HG02678 (cell line): ENCODE measurements at regions not wholly inside any gene's neighbourhood (a gene's known extent, or its start where the extent isn't known, plus 50 kb on each side); places are given as distances from the start of the nearest gene placed in this dataset.
"Not testable (repeated sequence)": the region's sequence is repeated elsewhere in the genome, so short reads cannot be mapped to it uniquely, and the experiment has no call there.

Experiments
- ATAC-seq: cut with Tn5 transposase; IDR thresholded peaks from one replicate; pipeline ENCODE4 v1.9.1; 2021; ENCODE audit warnings: mild to moderate bottlenecking, moderate library complexity; ENCODE audit not compliant: unreplicated experiment

GRCh38 chr16:22705799-22706198, 108.2 kb upstream of the HS3ST2 start:
- no peak for ATAC-seq

DNA sequence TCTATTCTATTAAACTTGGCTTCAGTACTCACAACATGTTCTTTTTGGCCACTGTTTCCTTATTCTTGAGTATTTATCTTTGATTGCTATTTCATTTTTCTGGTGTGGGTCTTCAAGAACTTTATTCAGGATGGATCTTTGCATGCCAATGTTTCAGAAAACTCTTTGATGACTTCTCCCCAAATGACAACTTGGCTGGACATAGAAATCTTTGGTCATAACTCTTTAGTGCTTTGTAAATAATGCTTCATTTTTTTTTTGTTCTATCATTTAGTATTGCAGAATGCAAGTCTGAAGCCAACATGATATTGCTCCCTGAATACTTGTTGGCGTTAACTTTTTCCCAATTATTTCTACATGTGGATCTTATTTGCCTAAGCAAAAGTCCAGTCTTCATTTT, 103.6 kb upstream of the HS3ST2 start:
- ATAC-seq, result no peak

- ATAC-seq, result no peak
These were observed 102.1 kb upstream of the HS3ST2 start for GRCh38 chr16:22711847-22712246.

DNA sequence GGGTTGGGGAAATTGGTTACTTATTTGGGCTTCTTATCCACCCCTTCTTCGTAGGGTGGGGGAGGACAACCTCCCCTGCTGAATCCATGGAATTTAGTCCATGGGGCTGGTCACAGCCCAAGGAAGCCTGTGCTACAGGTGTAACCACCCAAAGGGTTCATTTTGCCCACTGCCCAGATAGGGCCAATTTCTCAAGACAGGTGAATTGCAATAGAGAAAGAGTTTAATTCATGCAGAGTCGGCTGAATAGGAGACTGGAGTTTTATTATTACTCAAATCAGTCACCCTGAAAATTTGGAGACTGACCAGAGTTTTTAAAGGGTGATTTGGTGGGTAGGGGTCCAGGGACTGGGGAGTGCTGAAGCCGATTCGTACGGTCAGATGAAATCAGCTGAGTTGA, 101.5 kb upstream of the HS3ST2 start:
- no peak for ATAC-seq

DNA sequence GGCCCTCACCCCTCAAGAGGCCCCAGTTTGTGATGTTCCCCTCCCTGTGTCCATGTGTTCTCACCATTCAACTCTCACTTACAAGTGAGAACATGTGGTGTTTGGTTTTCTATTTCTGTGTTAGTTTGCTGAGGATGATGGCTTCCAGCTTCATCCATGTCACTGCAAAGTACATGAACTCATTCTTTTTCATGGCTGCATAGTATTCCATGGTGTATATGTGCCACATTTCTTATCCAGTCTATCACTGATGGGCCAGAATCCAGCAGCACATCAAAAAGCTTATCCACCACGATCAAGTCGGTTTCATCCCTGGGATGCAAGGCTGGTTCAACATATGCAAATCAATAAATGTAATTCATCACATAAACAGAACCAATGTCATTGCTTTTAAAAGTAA, 95.4 kb upstream of the HS3ST2 start:
- not testable (repeated sequence) for ATAC-seq

DNA sequence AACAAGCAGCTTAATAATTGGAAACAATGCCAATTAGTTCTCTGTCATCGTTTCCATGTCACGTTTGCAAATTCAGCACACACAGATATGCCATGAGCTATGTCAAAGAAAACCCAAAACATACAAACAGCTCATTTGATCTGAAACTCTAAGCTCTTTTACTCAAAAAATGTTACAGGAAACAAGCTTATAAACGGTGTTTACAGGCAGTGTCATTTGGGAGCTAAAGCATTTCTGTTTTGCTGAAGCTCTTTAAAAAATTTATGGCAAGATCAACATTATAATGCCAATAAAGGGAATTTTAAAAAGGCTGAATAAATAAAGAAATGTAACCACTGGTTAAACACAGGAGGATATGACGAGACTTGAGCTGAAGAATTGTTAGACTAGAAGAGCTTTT, 94.0 kb upstream of the HS3ST2 start:
- no peak for ATAC-seq

- ATAC-seq, result no peak
These were observed 92.4 kb upstream of the HS3ST2 start for GRCh38 chr16:22721511-22722100.

DNA sequence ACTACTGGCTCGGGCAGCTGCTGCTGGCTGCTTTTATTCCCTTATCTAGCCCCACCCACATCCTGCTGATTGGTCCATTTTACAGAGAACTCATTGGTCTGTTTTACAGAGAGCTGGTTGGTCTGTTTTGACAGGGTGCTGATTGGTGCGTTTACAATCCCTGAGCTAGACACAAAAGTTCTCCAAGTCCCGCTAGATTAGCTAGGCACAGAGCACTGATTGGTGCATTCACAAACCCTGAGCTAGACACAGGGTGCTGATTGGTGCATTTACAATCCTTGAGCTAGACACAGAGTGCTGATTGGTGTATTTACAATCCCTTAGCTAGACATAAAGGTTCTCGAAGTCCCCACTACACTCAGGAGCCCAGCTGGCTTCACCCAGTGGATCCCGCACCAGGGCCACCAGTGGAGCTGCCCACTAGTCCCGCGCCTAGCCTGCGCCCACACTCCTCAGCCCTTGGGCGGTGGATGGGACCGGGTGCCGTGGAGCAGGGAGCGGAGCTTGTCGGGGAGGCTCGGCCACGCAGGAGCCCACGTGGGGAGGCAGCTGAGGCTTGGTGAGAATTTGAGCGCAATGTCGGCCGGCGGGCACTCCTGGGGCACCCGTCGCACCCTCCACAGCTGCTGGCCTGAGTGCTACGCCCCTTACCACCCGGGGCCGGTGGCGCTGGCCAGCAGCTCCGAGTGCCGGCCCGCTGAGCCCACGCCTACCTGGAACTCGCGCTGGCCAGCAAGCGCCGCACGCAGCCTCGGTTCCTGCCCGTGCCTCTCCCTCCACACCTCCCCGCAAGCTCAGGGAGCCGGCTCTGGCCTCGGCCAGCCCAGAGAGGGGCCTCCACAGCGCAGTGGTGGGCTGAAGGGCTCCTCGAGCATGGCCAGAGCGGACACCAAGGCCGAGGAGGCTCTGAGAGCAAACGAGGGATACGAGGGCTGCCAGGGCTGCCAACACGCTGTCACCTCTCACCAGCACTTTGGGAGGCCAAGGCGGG, 91.1 kb upstream of the HS3ST2 start:
- not testable (repeated sequence) for ATAC-seq

- ATAC-seq, result no peak
These were observed 87.1 kb upstream of the HS3ST2 start for GRCh38 chr16:22726868-22727267.

DNA sequence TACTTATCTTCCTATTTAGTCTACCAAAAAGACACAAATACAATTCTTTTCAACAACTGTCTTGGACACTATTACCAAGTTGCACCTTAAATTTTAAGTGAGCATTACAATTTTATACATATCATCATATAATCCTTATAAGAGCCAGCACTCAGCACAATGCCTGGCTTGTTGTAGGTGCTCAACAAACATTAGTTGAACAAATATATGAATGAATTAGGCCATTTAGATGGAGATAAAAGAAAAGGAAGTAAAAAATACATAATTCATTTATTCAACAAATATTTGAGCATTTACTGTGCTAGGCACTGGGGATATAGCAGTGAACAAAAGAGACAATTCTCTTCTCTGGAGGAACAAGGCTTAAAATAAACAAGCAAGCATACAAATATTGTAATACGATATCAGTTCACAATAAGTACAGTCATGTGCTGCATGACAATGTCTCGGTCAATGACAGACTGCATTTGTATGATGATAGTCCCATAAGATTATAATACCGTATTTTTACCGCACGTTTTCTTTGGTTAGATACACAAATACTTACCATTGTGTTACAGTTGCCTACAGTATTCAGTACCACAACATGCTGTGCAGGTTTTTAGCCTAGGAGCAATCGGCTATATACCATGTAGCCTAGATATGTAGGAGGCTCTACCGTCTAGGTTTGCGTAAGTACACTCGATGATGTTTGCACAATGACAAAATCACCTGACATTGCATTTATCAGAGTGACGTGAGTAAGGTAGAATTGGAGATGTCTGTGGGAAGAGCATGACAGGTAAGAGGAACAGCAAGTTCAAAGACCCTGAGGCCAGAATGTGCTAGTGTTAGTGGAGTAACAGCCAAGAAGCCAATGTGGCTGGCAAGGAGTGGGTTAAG, 86.4 kb upstream of the HS3ST2 start:
- ATAC-seq, result no peak

GRCh38 chr16:22728167-22728836, 85.7 kb upstream of the HS3ST2 start:
- ATAC-seq, result no peak

GRCh38 chr16:22732400-22732799, 81.6 kb upstream of the HS3ST2 start:
- no peak for ATAC-seq

- no peak for ATAC-seq
These were observed 81.0 kb upstream of the HS3ST2 start for GRCh38 chr16:22732959-22733358.

DNA sequence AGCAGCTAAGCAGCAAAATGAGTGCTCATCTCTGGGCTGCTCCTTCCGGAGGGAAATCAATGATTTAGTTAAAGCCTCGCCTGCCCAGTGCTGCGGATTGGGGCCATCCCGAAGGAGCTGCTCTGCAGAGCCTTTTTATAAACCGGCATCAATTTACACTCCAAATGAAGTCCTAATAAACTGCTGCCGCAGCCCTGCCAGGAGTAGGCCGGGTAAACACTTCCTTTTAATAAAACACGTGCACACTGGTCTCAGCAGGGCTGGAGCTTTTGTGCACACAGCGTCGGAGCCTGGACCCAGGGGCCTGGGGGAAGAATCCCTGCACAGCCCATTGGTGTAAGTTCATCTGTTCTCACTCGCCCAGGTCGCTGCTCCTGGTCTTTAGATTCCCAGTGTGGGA, 79.6 kb upstream of the HS3ST2 start:
- no peak for ATAC-seq

GRCh38 chr16:22736791-22737190, 77.2 kb upstream of the HS3ST2 start:
- ATAC-seq, result no peak

DNA sequence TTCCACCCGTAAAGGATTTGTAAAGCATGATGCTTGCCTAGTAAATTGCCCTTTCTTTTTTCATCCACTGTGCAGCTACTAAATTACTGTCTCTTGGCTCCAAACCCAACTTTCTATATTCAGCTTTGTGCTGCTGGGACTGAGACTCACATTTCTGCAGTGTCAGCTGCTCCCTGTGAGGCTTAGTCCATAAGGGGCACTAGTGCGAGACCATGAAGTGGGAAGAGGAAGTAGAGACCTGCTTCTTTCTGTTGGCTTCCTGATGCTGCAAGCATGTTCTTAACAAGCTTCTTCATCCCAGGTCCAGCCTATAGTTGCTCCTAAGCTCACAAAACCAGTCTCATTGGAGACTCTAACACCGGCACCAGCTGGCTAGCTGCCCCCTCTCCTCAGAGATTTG, 74.9 kb upstream of the HS3ST2 start:
- ATAC-seq, result no peak

GRCh38 chr16:22743401-22743800, 70.6 kb upstream of the HS3ST2 start:
- ATAC-seq, result no peak

GRCh38 chr16:22751104-22751667, 62.8 kb upstream of the HS3ST2 start:
- ATAC-seq, result no peak

DNA sequence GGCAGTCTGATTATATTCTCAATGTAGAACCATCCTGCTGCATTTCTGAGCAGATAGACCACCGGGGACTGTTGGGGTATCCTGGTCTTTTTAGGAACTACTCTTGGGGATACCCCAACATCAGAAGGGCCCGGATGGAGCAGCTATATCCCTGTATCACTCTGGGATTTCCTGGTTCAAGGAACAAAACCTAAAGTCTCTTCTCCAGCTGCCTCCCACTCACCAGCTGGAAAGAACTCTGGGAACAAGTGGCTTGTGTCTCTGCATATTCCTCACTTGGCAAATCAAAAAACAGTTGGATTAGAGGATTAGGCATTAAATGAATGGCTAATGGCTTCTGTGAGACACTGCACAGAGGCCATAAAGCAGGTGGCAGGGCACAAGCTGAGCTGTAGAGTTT, 62.3 kb upstream of the HS3ST2 start:
- ATAC-seq, result no peak

DNA sequence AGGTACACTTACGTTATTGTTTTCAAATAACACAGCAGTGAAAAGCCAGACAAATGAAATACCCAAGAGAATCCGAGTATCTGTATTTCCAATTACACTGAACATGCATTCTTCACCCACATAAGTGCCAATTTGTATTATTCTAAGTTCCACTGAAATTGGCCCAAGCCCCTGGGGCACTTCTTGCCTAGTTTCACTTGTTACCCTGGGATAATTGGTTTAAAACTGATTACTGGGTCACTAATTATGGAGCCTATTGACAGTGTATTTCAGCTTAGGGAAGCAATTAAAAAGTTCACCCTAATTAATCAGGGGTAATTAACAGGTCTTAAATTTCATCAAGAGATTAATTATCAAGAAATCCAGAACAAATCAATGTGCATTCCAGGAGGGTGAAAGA, 60.5 kb upstream of the HS3ST2 start:
- no peak for ATAC-seq
